Activated CD4-positive, alpha-beta T cell treated with anti-CD3 and anti-CD28 coated beads, Interleukin-2, amount 50 U/mL, for 48 hours (primary cell): ENCODE measurements at regions not wholly inside any gene's neighbourhood (a gene's known extent, or its start where the extent isn't known, plus 50 kb on each side); places are given as distances from the start of the nearest gene placed in this dataset.

Experiments
- DNase-seq, 2 experiments: peaks; one replicate each; pipeline ENCODE4 v3.0.0-alpha.2; 2020

- no peak for DNase-seq
Observed at GRCh38 chr1:219265026-219265515, 91.4 kb downstream of the LYPLAL1 start.

DNA sequence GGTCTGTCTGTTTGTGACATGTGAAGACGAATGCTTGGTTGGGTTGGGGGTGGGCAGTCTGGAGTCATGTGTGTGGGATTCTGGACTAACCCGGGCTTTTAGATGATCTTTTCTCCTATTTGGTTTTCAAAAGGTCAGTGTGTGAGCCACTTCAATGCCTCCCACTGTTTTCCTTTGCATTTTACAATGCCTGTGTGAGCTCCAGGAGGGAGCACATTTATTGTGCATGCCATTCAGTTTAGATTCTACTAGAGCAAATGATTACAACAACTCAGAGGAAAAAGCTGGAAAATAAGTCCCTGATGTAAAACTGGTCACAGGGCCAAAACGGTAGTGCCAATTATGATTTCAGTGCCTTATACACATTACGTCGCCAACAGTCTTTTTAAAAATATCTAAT is 90.9 kb downstream of the LYPLAL1 start:
- DNase-seq: no peak
